Thyroid gland (tissue), 4 donors: ENCODE measurements at regions not wholly inside any gene's neighbourhood (a gene's known extent, or its start where the extent isn't known, plus 50 kb on each side); places are given as distances from the start of the nearest gene placed in this dataset.

Experiments used
- DNase-seq, 2 donors: peaks; one replicate each; pipeline ENCODE4 v3.0.0-alpha.2; 2019
- H3K27ac ChIP-seq, 3 donors: fragments of 200-600 bp; sonication (generic); 1 replicate in 2 of 3; 2 replicates in 1 of 3; pipeline ENCODE4 v1.5.1; 2016 to 2019; ENCODE audit warnings: mild to moderate bottlenecking in 1 of 3, moderate library complexity in 1 of 3
- H3K27me3 ChIP-seq: fragments of 200-600 bp; sonication (generic); one replicate; pipeline ENCODE4 v1.5.1; 2019
- H3K36me3 ChIP-seq, 2 donors: fragments of 200-600 bp; sonication (generic); one replicate each; pipeline ENCODE4 v1.5.1; 2016 to 2019
- H3K4me1 ChIP-seq, 2 donors: fragments of 200-600 bp; sonication (generic); one replicate each; pipeline ENCODE4 v1.5.1; 2017 to 2019
- H3K4me3 ChIP-seq, 3 donors: fragments of 200-600 bp; sonication (generic); replicated peaks in 1 of 3; 1 replicate in 2 of 3; 2 replicates in 1 of 3; pipeline ENCODE4 v1.5.1; 2016; ENCODE audit warnings: mild to moderate bottlenecking in 1 of 3
- H3K9me3 ChIP-seq: fragments of 200-600 bp; sonication (generic); one replicate; pipeline ENCODE4 v1.5.1; 2017
- POLR2A ChIP-seq, 2 donors: fragments of 450-650 bp; IDR thresholded peaks; one replicate each; pipeline ENCODE4 v1.6.1; 2017; ENCODE audit warnings: antibody characterized with exemption in 2 of 2, mild to moderate bottlenecking in 2 of 2, moderate library complexity in 1 of 2
- WGBS, 2 donors: methylation state at CpG; one replicate each; pipeline ENCODE4 v1.1.5; 2017; 5-methylcytosine and 5-hydroxymethylcytosine counted together
- intact Hi-C: fragments of 100-400 bp; cut with DNase I; formaldehyde crosslinking; loops from one replicate; pipeline ENCODE4 v1.15.1; 2023
- TF ChIP-seq, protein P1 (sequence below), 6 experiments: fragments of 200-600 bp in 3 of 6; fragments of 450-650 bp in 3 of 6; sonication (generic) in 3 of 6; IDR thresholded peaks; one replicate each; pipeline ENCODE4 v1.5.1; 2016 to 2019; ENCODE audit warnings: antibody characterized with exemption in 6 of 6, mild to moderate bottlenecking in 2 of 6, inconsistent platforms in 1 of 6, moderate library complexity in 1 of 6

DNA sequence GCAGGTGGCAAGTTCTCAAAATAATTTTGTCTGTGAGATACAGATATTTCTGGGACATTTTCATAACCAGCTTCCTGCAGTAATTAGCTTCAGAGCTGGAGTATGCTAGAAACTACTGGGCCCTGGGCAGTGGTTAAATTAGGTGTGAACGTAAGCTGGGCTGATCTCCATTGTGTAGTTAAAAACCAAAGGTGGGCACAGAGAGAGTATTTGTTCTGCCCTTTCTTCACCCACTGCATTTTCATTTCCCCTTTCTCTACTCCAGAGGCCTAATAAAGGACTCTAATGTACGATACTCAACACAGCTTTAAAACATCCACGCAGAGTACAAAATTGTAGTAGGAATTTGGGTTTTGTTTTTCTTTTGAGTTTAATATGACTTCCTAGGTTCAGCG lies 252.7 kb downstream of the SPRY1 start:
- Histone ChIP-seq H3K4me3 (no peak overlapping the region), H3K27me3 (no peaks in the 10 kb centered on the region), H3K4me1 (no peaks in the 10 kb centered on the region), H3K9me3 (no peaks in the 10 kb centered on the region), H3K27ac (peak overlapping the region in 1 of 3 donors; percentile 44), H3K36me3 (no peaks in the 10 kb centered on the region)
- intact Hi-C loops, result no loop called here
- no peak for TF ChIP-seq POLR2A (IDR thresholded peaks at IDR 0.05)
- TF ChIP-seq, protein P1, sequence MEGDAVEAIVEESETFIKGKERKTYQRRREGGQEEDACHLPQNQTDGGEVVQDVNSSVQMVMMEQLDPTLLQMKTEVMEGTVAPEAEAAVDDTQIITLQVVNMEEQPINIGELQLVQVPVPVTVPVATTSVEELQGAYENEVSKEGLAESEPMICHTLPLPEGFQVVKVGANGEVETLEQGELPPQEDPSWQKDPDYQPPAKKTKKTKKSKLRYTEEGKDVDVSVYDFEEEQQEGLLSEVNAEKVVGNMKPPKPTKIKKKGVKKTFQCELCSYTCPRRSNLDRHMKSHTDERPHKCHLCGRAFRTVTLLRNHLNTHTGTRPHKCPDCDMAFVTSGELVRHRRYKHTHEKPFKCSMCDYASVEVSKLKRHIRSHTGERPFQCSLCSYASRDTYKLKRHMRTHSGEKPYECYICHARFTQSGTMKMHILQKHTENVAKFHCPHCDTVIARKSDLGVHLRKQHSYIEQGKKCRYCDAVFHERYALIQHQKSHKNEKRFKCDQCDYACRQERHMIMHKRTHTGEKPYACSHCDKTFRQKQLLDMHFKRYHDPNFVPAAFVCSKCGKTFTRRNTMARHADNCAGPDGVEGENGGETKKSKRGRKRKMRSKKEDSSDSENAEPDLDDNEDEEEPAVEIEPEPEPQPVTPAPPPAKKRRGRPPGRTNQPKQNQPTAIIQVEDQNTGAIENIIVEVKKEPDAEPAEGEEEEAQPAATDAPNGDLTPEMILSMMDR (IDR thresholded peaks at IDR 0.05), result no peak
- DNase-seq, result no peak
- 81 to 82% methylated on average over 4 of the region's 4 CpGs for WGBS, 2 donors

DNA sequence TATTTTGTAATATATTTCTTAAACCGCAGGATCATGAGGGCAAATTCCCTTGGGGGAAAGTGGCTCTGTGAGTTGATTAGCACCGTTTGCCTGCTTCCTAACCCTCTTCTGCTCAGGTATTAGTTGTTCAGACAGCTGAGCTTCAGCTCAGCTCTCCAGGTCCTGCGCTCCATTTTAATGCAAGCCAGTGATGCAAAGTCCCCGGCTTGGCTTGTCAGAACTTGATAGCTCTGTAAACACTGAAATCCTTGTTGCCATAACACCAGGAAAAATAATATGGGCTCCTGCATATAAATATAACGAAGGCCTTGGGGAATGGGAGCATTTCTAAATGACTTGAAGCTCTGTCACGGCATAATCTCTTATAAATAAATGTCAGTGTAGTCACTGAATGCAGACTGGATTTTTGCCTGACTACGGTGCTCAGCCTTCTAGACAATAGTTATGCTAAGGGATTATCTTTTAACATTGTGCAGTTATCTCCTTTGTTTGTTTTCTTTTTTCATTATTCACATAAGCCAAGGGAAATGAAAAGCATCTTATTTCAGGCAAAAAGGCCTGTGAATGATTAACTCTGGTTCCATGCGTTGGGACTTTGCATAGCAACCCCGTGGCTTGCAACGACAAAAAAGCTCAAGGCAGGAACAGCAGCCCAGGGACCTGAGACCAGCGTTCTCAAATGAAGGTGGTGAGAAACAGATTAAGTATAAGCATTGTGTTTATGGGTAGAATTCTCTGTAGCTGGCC lies 253.2 kb downstream of the SPRY1 start:
- Histone ChIP-seq H3K4me1 (no peaks in the 10 kb centered on the region), H3K4me3 (no peak overlapping the region), H3K36me3 (no peaks in the 10 kb centered on the region), H3K27ac (peak overlapping the region in 2 of 3 donors; percentile 13 to 60), H3K27me3 (no peaks in the 10 kb centered on the region), H3K9me3 (no peaks in the 10 kb centered on the region)
- intact Hi-C loops, result loop anchor here (10.0 kb wide), 1 partner anchor 305 kb away; no protein-coding TSS in a partner anchor
- WGBS, 2 donors, result 67% methylated on average over 11 of the region's 11 CpGs
- DNase-seq, result no peak
- no peak for TF ChIP-seq POLR2A (IDR thresholded peaks at IDR 0.05)
- TF ChIP-seq, protein P1 (IDR thresholded peaks at IDR 0.05), result no peak

DNA sequence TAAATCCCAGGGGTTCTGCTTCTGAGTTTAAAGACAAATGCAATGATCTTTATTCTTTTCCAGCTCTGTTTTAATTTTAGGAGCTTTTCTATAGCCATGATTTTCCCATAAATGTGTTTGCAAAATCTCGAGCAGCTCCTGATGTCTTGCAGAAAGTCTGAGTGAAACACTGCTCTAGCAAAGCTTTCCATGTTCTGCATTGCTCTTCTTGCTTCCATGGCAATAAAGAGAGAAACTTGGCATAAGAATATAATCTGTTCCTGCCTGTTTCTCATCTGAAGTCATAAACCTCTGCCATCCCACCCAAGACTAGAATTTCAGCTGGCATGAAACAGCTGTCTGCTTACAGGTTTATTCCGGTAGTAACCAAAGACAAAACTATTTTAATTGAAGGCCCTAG lies 254.5 kb downstream of the SPRY1 start:
- Histone ChIP-seq H3K36me3 (no peaks in the 10 kb centered on the region), H3K4me1 (no peaks in the 10 kb centered on the region), H3K4me3 (no peak overlapping the region), H3K9me3 (no peaks in the 10 kb centered on the region), H3K27ac (no peak overlapping the region), H3K27me3 (no peaks in the 10 kb centered on the region)
- no peak for DNase-seq
- WGBS, 2 donors, result 77 to 85% methylated on average over 2 of the region's 2 CpGs
- no peak for TF ChIP-seq POLR2A (IDR thresholded peaks at IDR 0.05)
- TF ChIP-seq, protein P1 (IDR thresholded peaks at IDR 0.05), result no peak
- intact Hi-C loops, result loop anchor here (10.0 kb wide), 1 partner anchor 306 kb away; no protein-coding TSS in a partner anchor

DNA sequence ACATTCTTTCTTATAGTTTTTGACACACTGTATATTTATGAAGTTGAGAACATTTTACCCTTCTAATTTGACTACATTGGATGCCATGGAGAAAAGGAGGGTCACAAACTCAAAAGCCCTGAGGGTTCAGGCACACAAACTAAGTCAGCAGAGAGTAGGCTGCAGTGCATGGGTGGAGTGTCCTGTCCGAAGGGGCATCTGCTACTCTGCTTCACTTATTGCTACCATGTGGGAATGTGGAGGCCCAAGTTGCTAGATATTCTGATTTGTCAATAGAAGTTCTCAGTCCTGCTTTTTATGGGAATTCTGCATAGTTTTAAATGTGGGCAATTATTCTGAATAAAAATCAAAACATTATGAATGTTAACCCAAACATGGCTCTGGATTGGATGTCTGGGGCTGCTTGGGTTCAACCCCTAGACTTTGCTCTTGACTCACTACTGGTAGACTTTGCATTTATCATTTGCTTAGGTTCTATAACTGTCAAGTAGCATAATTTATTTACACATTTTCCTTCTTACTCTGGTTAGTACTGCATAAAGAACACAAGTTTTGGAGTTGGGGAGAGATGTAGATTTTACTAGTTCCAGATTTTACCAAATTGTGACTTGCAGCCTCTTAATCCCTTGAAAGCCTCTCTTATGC lies 255.1 kb downstream of the SPRY1 start:
- 89 to 90% methylated on average over 1 of the region's 1 CpG for WGBS, 2 donors
- H3K4me1 ChIP-seq, result no peaks in the 10 kb centered on the region
- no peak overlapping the region for H3K27ac ChIP-seq
- no peaks in the 10 kb centered on the region for H3K36me3 ChIP-seq
- H3K4me3 ChIP-seq, result no peak overlapping the region
- intact Hi-C loops, result loop anchor here (10.0 kb wide), 1 partner anchor 307 kb away; no protein-coding TSS in a partner anchor
- DNase-seq, result no peak
- H3K27me3 ChIP-seq, result no peaks in the 10 kb centered on the region
- TF ChIP-seq, protein P1 (IDR thresholded peaks at IDR 0.05), result no peak
- TF ChIP-seq POLR2A (IDR thresholded peaks at IDR 0.05), result no peak
- H3K9me3 ChIP-seq, result no peaks in the 10 kb centered on the region

DNA sequence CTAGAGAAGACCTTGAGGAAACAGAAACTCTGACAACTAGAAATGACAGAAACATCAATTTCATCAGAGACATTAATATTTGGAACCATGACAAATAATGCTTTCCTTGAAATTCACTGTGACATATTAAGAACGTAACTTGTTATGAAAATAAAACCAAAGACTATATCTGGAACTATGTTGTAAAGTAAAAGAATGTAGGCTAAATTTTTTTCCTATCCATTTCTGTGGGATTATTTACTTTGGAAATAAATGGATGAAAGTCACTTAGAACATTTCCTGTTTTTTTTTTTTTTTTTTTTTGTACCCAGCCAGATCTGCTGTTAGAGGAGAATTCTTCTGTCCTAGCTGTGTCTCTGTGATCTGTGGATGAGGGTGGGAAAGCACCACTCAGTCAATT lies 255.9 kb downstream of the SPRY1 start:
- no peak for DNase-seq
- H3K4me3 ChIP-seq, result no peak overlapping the region
- H3K27ac ChIP-seq, result no peak overlapping the region
- intact Hi-C loops, result loop anchor here (10.0 kb wide), 1 partner anchor 308 kb away; no protein-coding TSS in a partner anchor
- no peaks in the 10 kb centered on the region for H3K27me3 ChIP-seq
- WGBS, 2 donors, result 61 to 79% methylated on average over 1 of the region's 1 CpG
- no peaks in the 10 kb centered on the region for H3K9me3 ChIP-seq
- TF ChIP-seq, protein P1 (IDR thresholded peaks at IDR 0.05), result no peak
- TF ChIP-seq POLR2A (IDR thresholded peaks at IDR 0.05), result no peak
- H3K4me1 ChIP-seq, result no peaks in the 10 kb centered on the region
- no peaks in the 10 kb centered on the region for H3K36me3 ChIP-seq
